Panc1 (cell line): ENCODE measurements at regions not wholly inside any gene's neighbourhood (a gene's known extent, or its start where the extent isn't known, plus 50 kb on each side); places are given as distances from the start of the nearest gene placed in this dataset.

Experiments
- ATAC-seq: fragments of 200-7000 bp; cut with Tn5 transposase; 2 replicates; pipeline ENCODE4 v1.9.1; 2020; ENCODE audit warnings: mild to moderate bottlenecking, moderate library complexity
- BruUV-seq: library from RNA; stranded (reverse); fragments of 400-500 nt; replicated peaks from 2 replicates; lab custom pipeline; 2021; lab: Mats Ljungman, UMichigan
- CTCF ChIA-PET: fragments of 300-600 bp; sonication (Branson Sonifier 250); formaldehyde crosslinking; loops from one replicate; lab custom pipeline; 2022; ENCODE audit warnings: antibody characterized with exemption; lab: Charles Lee
- POLR2A ChIA-PET: fragments of 300-600 bp; sonication (Branson Sonifier 250); formaldehyde crosslinking; loops from one replicate; lab custom pipeline; 2022; ENCODE audit warnings: antibody characterized with exemption; lab: Charles Lee
- DNase-seq: peaks from one replicate; pipeline ENCODE4 v3.0.0-alpha.2; 2010; ENCODE audit warnings: low read depth, low spot score
- H3K27ac ChIP-seq: 2 replicates; pipeline ENCODE4 v1.5.1; 2011; ENCODE audit warnings: mild to moderate bottlenecking, low read length, inconsistent platforms
- H3K27me3 ChIP-seq: fragments of 200-500 bp; sonication (Bioruptor generic); 2 replicates; pipeline ENCODE4 v1.6.0; 2014; ENCODE audit warnings: low read length, inconsistent platforms; ENCODE audit not compliant: control insufficient read depth, insufficient read depth
- H3K36me3 ChIP-seq: fragments of 200-500 bp; sonication (Bioruptor generic); 2 replicates; pipeline ENCODE4 v1.5.1; 2014; ENCODE audit warnings: inconsistent platforms, mild to moderate bottlenecking, low read length, moderate library complexity; ENCODE audit not compliant: control insufficient read depth, insufficient read depth
- H3K4me1 ChIP-seq: 2 replicates; pipeline ENCODE4 v1.5.1; 2011; ENCODE audit warnings: inconsistent platforms, mild to moderate bottlenecking, low read length, moderate library complexity; ENCODE audit not compliant: control insufficient read depth, insufficient read depth
- H3K4me3 ChIP-seq, 2 experiments: 2 replicates each; pipeline ENCODE4 v1.5.1; 2011 to 2012; ENCODE audit warnings: low read depth in 2 of 2, low read length in 2 of 2, mild to moderate bottlenecking in 2 of 2, inconsistent platforms in 1 of 2, moderate library complexity in 1 of 2
- H3K9me3 ChIP-seq: fragments of 200-500 bp; sonication (Bioruptor generic); 2 replicates; pipeline ENCODE4 v1.5.1; 2014; ENCODE audit warnings: low read depth, mild to moderate bottlenecking, inconsistent platforms, low read length, moderate library complexity; ENCODE audit not compliant: control insufficient read depth, insufficient read depth
- POLR2AphosphoS5 ChIP-seq: IDR thresholded peaks from 2 replicates; pipeline ENCODE4 v1.6.1; 2012; ENCODE audit warnings: mild to moderate bottlenecking, low read depth, low read length, moderate library complexity
- REST ChIP-seq, 2 experiments: IDR thresholded peaks; 2 replicates each; pipeline ENCODE4 v1.6.1; 2011 to 2012; ENCODE audit warnings: low read depth in 2 of 2, control low read depth in 1 of 2, low read length in 1 of 2, mild to moderate bottlenecking in 1 of 2, moderate library complexity in 1 of 2; ENCODE audit not compliant: insufficient read depth in 1 of 2
- SIN3A ChIP-seq: IDR thresholded peaks from 2 replicates; pipeline ENCODE4 v1.6.1; 2012; ENCODE audit warnings: low read depth, mild to moderate bottlenecking, low read length, moderate library complexity, borderline replicate concordance; ENCODE audit not compliant: insufficient read depth
- TCF7L2 ChIP-seq: IDR thresholded peaks from 2 replicates; pipeline ENCODE4 v1.6.1; 2011; ENCODE audit warnings: mild to moderate bottlenecking, low read depth, low read length, inconsistent platforms
- in situ Hi-C: cut with HindIII; loops from 2 replicates; pipeline ENCODE4 v1.10.0; 2016; ENCODE audit warnings: low sequenced_read_pairs, low pct_unique_long_range_greater_than_20kb
- intact Hi-C: fragments of 100-400 bp; cut with micrococcal nuclease; formaldehyde crosslinking; loops from one replicate; pipeline ENCODE4 v1.10.0; 2022; ENCODE audit not compliant: unreplicated experiment
- TF ChIP-seq, protein P1 (sequence below): fragments of 450-650 bp; IDR thresholded peaks from 2 replicates; pipeline ENCODE4 v1.5.1; 2017; ENCODE audit warnings: mild to moderate bottlenecking

- no peak overlapping the region for H3K4me3 ChIP-seq
- no peak for DNase-seq
- in situ Hi-C loops = no loop called here
- intact Hi-C loops = loop anchor here (10.0 kb wide), 1 partner anchor 1249 kb away; no protein-coding TSS in a partner anchor
- no peak for ATAC-seq
- H3K9me3 ChIP-seq = no peaks in the 10 kb centered on the region
- TF ChIP-seq REST (IDR thresholded peaks at IDR 0.05; ENCODE audit: insufficient read depth in 1 of 2, low read depth in 2 of 2, low read length in 1 of 2) (no peak), TCF7L2 (no peak), POLR2AphosphoS5 (no peak), SIN3A (no peak)
- TF ChIP-seq, protein P1, sequence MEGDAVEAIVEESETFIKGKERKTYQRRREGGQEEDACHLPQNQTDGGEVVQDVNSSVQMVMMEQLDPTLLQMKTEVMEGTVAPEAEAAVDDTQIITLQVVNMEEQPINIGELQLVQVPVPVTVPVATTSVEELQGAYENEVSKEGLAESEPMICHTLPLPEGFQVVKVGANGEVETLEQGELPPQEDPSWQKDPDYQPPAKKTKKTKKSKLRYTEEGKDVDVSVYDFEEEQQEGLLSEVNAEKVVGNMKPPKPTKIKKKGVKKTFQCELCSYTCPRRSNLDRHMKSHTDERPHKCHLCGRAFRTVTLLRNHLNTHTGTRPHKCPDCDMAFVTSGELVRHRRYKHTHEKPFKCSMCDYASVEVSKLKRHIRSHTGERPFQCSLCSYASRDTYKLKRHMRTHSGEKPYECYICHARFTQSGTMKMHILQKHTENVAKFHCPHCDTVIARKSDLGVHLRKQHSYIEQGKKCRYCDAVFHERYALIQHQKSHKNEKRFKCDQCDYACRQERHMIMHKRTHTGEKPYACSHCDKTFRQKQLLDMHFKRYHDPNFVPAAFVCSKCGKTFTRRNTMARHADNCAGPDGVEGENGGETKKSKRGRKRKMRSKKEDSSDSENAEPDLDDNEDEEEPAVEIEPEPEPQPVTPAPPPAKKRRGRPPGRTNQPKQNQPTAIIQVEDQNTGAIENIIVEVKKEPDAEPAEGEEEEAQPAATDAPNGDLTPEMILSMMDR = no peak
- CTCF ChIA-PET = no interaction called here
- BruUV-seq = no TSS peak
- POLR2A ChIA-PET = no interaction called here
- no peaks in the 10 kb centered on the region for H3K36me3 ChIP-seq
- H3K4me1 ChIP-seq = no peaks in the 10 kb centered on the region
- H3K27me3 ChIP-seq = no peaks in the 10 kb centered on the region
- no peak overlapping the region for H3K27ac ChIP-seq
These were observed 546.0 kb upstream of the CCDC179 start for GRCh38 chr11:23406131-23406819.

DNA sequence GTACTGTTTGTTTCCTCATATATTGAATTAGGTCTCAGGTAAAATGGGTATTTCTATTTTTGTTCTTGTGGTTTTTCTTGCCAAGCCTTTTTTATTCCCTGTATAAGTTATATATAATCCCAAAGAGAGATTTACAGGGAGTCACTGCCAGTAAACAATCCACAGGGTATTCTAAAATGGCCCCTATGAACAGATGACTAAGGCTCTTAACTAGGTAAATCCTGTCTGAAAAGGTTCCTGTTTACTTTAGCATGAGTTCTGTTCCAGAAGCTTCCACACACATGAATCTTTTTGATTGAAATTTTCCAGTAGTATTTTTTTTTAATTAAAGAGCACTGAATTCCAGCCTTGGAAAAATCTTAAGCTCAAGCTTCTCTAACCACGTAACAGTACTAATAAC, 552.8 kb upstream of the CCDC179 start:
- H3K4me3 ChIP-seq = no peak overlapping the region
- in situ Hi-C loops = no loop called here
- ATAC-seq (no peak), DNase-seq (no peak)
- no peaks in the 10 kb centered on the region for H3K4me1 ChIP-seq
- no TSS peak for BruUV-seq
- H3K27ac ChIP-seq = no peak overlapping the region
- H3K27me3 ChIP-seq = no peaks in the 10 kb centered on the region
- TF ChIP-seq SIN3A (no peak), REST (IDR thresholded peaks at IDR 0.05; ENCODE audit: insufficient read depth in 1 of 2, low read depth in 2 of 2, low read length in 1 of 2) (no peak), TCF7L2 (no peak), POLR2AphosphoS5 (no peak)
- TF ChIP-seq, protein P1 = no peak
- no peaks in the 10 kb centered on the region for H3K9me3 ChIP-seq
- intact Hi-C loops = no loop called here
- CTCF ChIA-PET = no interaction called here
- H3K36me3 ChIP-seq = no peaks in the 10 kb centered on the region
- POLR2A ChIA-PET = no interaction called here
